ENCODE measurements at regions not wholly inside any gene's neighbourhood (a gene's known extent, or its start where the extent isn't known, plus 50 kb on each side); places are given as distances from the start of the nearest gene placed in this dataset.

DNA sequence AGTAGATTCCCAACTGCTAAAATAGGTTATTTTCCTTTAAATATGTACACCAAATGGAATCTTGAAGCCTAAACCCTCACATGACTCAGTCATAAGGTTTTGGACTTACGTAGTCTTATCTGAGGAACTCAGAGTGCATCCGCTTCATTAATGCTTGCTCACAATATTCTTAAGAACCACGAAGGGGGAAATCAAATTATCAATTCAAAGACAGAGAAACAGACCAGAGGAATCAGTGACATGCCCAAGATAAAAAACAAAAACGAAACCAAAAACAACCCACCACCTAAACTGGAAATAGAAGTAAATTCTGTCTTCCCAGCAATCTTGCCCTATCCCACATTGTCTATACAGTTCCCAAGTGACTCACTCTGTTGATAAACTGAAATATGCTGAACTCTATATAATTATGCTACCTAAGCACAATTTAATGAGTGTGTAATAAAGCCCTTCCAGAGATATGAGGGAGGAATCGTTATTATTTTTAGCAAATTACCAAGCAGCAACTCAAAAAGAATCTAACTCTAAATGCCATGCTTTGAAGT is 135.4 kb upstream of the CBLB start:
- TF ChIP-seq ZFP3 (CRISPR knock-in tag; IDR thresholded peaks at IDR 0.05) (0 out of 2 replicates have a peak, but pooled peaks have one; percentile 30), ARNTL (CRISPR knock-in tag; IDR thresholded peaks at IDR 0.05; ENCODE audit: borderline replicate concordance, low read depth) (no peak), SNAI2 (CRISPR knock-in tag; IDR thresholded peaks at IDR 0.05) (no peak), ZNF70 (CRISPR knock-in tag; IDR thresholded peaks at IDR 0.05) (no peak), OSR1 (CRISPR knock-in tag; IDR thresholded peaks at IDR 0.05) (no peak)
- TF ChIP-seq, protein P1, sequence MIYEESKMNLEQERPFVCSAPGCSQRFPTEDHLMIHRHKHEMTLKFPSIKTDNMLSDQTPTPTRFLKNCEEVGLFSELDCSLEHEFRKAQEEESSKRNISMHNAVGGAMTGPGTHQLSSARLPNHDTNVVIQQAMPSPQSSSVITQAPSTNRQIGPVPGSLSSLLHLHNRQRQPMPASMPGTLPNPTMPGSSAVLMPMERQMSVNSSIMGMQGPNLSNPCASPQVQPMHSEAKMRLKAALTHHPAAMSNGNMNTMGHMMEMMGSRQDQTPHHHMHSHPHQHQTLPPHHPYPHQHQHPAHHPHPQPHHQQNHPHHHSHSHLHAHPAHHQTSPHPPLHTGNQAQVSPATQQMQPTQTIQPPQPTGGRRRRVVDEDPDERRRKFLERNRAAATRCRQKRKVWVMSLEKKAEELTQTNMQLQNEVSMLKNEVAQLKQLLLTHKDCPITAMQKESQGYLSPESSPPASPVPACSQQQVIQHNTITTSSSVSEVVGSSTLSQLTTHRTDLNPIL (CRISPR knock-in tag; IDR thresholded peaks at IDR 0.05; ENCODE audit: low read depth): no peak
- TF ChIP-seq, protein P2, sequence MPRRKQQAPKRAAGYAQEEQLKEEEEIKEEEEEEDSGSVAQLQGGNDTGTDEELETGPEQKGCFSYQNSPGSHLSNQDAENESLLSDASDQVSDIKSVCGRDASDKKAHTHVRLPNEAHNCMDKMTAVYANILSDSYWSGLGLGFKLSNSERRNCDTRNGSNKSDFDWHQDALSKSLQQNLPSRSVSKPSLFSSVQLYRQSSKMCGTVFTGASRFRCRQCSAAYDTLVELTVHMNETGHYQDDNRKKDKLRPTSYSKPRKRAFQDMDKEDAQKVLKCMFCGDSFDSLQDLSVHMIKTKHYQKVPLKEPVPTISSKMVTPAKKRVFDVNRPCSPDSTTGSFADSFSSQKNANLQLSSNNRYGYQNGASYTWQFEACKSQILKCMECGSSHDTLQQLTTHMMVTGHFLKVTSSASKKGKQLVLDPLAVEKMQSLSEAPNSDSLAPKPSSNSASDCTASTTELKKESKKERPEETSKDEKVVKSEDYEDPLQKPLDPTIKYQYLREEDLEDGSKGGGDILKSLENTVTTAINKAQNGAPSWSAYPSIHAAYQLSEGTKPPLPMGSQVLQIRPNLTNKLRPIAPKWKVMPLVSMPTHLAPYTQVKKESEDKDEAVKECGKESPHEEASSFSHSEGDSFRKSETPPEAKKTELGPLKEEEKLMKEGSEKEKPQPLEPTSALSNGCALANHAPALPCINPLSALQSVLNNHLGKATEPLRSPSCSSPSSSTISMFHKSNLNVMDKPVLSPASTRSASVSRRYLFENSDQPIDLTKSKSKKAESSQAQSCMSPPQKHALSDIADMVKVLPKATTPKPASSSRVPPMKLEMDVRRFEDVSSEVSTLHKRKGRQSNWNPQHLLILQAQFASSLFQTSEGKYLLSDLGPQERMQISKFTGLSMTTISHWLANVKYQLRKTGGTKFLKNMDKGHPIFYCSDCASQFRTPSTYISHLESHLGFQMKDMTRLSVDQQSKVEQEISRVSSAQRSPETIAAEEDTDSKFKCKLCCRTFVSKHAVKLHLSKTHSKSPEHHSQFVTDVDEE (CRISPR knock-in tag; IDR thresholded peaks at IDR 0.05): no peak

Data from SK-N-SH treated with all-trans-retinoic acid at 6 μM for 48 hours (cell line).